ENCODE measurements at regions not wholly inside any gene's neighbourhood (a gene's known extent, or its start where the extent isn't known, plus 50 kb on each side); places are given as distances from the start of the nearest gene placed in this dataset.

GRCh38 chr13:47463726-47464125 is 537.3 kb downstream of the SUCLA2 start:
- peaks cover 3% of the 10 kb centered on the region; the same call in 1 of the 2 replicates for H3K9me3 ChIP-seq (ENCODE audit: control insufficient read depth, insufficient read depth, low read length)
- POLR2A ChIA-PET, result no interaction called here
- peak; percentile 18 for DNase-seq (ENCODE audit: low read depth, low spot score)
- CTCF ChIA-PET, result interaction anchor here (0.7 kb wide), 1 partner anchor 36 kb away, joined by 4 read pairs; no protein-coding TSS in a partner anchor
- H3K27ac ChIP-seq (ENCODE audit: low read depth, low read length), result no peak overlapping the region
- no peak overlapping the region for H3K4me3 ChIP-seq (ENCODE audit: low read depth, low read length)
- H3K27me3 ChIP-seq (ENCODE audit: control insufficient read depth, insufficient read depth, low read length), result no peaks in the 10 kb centered on the region
- no peak for TF ChIP-seq CTCF (IDR thresholded peaks at IDR 0.05; ENCODE audit: low read depth, low read length)

GRCh38 chr13:47463002-47463401 is 538.1 kb downstream of the SUCLA2 start:
- TF ChIP-seq CTCF (IDR thresholded peaks at IDR 0.05; ENCODE audit: low read depth, low read length), result no peak
- DNase-seq (ENCODE audit: low read depth, low spot score), result no peak
- ChIA-PET POLR2A (no interaction called here), CTCF (interaction anchor here (0.7 kb wide), 1 partner anchor 37 kb away, joined by 4 read pairs; no protein-coding TSS in a partner anchor)
- Histone ChIP-seq H3K27ac (ENCODE audit: low read depth, low read length) (no peak overlapping the region), H3K27me3 (ENCODE audit: control insufficient read depth, insufficient read depth, low read length) (no peaks in the 10 kb centered on the region), H3K9me3 (ENCODE audit: control insufficient read depth, insufficient read depth, low read length) (peaks cover 3% of the 10 kb centered on the region; the same call in 1 of the 2 replicates), H3K4me3 (ENCODE audit: low read depth, low read length) (no peak overlapping the region)

- DNase-seq (ENCODE audit: low read depth, low spot score), result no peak
- Histone ChIP-seq H3K4me3 (ENCODE audit: low read depth, low read length) (no peak overlapping the region), H3K27ac (ENCODE audit: low read depth, low read length) (no peak overlapping the region), H3K27me3 (ENCODE audit: control insufficient read depth, insufficient read depth, low read length) (no peaks in the 10 kb centered on the region), H3K9me3 (ENCODE audit: control insufficient read depth, insufficient read depth, low read length) (peaks cover 3% of the 10 kb centered on the region; the same call in 1 of the 2 replicates)
- no peak for TF ChIP-seq CTCF (IDR thresholded peaks at IDR 0.05; ENCODE audit: low read depth, low read length)
- POLR2A ChIA-PET, result no interaction called here
- CTCF ChIA-PET, result interaction anchor here (0.6 to 3.4 kb wide), 3 partner anchors 141 to 568 kb away, joined by 7 to 20 read pairs (median 11); no protein-coding TSS in a partner anchor
Measured at GRCh38 chr13:47461816-47462215, 539.3 kb downstream of the SUCLA2 start.

- Histone ChIP-seq H3K27me3 (ENCODE audit: control insufficient read depth, insufficient read depth, low read length) (no peaks in the 10 kb centered on the region), H3K9me3 (ENCODE audit: control insufficient read depth, insufficient read depth, low read length) (peaks cover 3% of the 10 kb centered on the region; the same call in 1 of the 2 replicates), H3K27ac (ENCODE audit: low read depth, low read length) (no peak overlapping the region), H3K4me3 (ENCODE audit: low read depth, low read length) (no peak overlapping the region)
- ChIA-PET CTCF (interaction anchor here (0.6 to 3.4 kb wide), 11 partner anchors 10 to 566 kb away, joined by 3 to 20 read pairs (median 3); no protein-coding TSS in a partner anchor), POLR2A (no interaction called here)
- peak; percentile 51 for TF ChIP-seq CTCF (IDR thresholded peaks at IDR 0.05; ENCODE audit: low read depth, low read length)
- DNase-seq (ENCODE audit: low read depth, low spot score), result no peak
Measured at GRCh38 chr13:47459512-47459911, 541.6 kb downstream of the SUCLA2 start.

GRCh38 chr13:47457626-47458025 is 543.4 kb downstream of the SUCLA2 start:
- no peak for DNase-seq (ENCODE audit: low read depth, low spot score)
- H3K4me3 ChIP-seq (ENCODE audit: low read depth, low read length), result no peak overlapping the region
- no peak for TF ChIP-seq CTCF (IDR thresholded peaks at IDR 0.05; ENCODE audit: low read depth, low read length)
- H3K27ac ChIP-seq (ENCODE audit: low read depth, low read length), result no peak overlapping the region
- POLR2A ChIA-PET, result no interaction called here
- CTCF ChIA-PET, result no interaction called here
- peaks cover 3% of the 10 kb centered on the region; the same call in 1 of the 2 replicates for H3K9me3 ChIP-seq (ENCODE audit: control insufficient read depth, insufficient read depth, low read length)
- no peaks in the 10 kb centered on the region for H3K27me3 ChIP-seq (ENCODE audit: control insufficient read depth, insufficient read depth, low read length)

Data from AG04450 (cell line).